Glutamatergic neuron (in vitro differentiated cells): ENCODE measurements at regions not wholly inside any gene's neighbourhood (a gene's known extent, or its start where the extent isn't known, plus 50 kb on each side); places are given as distances from the start of the nearest gene placed in this dataset.

Source experiments
- DNase-seq: peaks from one replicate; pipeline ENCODE4 v3.0.0; 2022
- H3K27ac Mint-ChIP-seq: one replicate; pipeline ENCODE4 v1.8.0; 2020; ENCODE audit warnings: mild to moderate bottlenecking, mixed read lengths, inconsistent platforms; ENCODE audit not compliant: unreplicated experiment
- H3K27me3 Mint-ChIP-seq: one replicate; pipeline ENCODE4 v1.8.0; 2020; ENCODE audit warnings: mild to moderate bottlenecking, moderate library complexity, mixed read lengths, inconsistent platforms; ENCODE audit not compliant: unreplicated experiment
- H3K36me3 Mint-ChIP-seq: one replicate; pipeline ENCODE4 v1.8.0; 2020; ENCODE audit warnings: mild to moderate bottlenecking, mixed read lengths, inconsistent platforms; ENCODE audit not compliant: unreplicated experiment
- H3K4me1 Mint-ChIP-seq: one replicate; pipeline ENCODE4 v1.8.0; 2020; ENCODE audit warnings: mild to moderate bottlenecking, low read depth, mixed read lengths, inconsistent platforms; ENCODE audit not compliant: unreplicated experiment
- H3K4me3 Mint-ChIP-seq: one replicate; pipeline ENCODE4 v1.8.0; 2020; ENCODE audit warnings: mild to moderate bottlenecking, mixed read lengths, inconsistent platforms; ENCODE audit not compliant: unreplicated experiment
- H3K9me3 Mint-ChIP-seq: one replicate; pipeline ENCODE4 v1.8.0; 2020; ENCODE audit warnings: mild to moderate bottlenecking, moderate library complexity, mixed read lengths, inconsistent platforms; ENCODE audit not compliant: unreplicated experiment
- TF ChIP-seq, protein P1 (sequence below): fragments of 200-600 bp; sonication (generic); IDR thresholded peaks from one replicate; pipeline ENCODE4 v1.5.0; 2021; ENCODE audit not compliant: partially characterized antibody, unreplicated experiment

GRCh38 chr5:73357576-73357975, 91.0 kb downstream of the FOXD1 start:
- Mint-ChIP-seq H3K27me3 (peaks cover 2% of the 10 kb centered on the region), H3K27ac (no peak overlapping the region), H3K9me3 (peaks cover 2% of the 10 kb centered on the region), H3K4me1 (no peaks in the 10 kb centered on the region), H3K4me3 (no peak overlapping the region), H3K36me3 (no peaks in the 10 kb centered on the region)
- TF ChIP-seq, protein P1, sequence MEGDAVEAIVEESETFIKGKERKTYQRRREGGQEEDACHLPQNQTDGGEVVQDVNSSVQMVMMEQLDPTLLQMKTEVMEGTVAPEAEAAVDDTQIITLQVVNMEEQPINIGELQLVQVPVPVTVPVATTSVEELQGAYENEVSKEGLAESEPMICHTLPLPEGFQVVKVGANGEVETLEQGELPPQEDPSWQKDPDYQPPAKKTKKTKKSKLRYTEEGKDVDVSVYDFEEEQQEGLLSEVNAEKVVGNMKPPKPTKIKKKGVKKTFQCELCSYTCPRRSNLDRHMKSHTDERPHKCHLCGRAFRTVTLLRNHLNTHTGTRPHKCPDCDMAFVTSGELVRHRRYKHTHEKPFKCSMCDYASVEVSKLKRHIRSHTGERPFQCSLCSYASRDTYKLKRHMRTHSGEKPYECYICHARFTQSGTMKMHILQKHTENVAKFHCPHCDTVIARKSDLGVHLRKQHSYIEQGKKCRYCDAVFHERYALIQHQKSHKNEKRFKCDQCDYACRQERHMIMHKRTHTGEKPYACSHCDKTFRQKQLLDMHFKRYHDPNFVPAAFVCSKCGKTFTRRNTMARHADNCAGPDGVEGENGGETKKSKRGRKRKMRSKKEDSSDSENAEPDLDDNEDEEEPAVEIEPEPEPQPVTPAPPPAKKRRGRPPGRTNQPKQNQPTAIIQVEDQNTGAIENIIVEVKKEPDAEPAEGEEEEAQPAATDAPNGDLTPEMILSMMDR: no peak
- no peak for DNase-seq

GRCh38 chr5:73355108-73355507, 93.5 kb downstream of the FOXD1 start:
- Mint-ChIP-seq H3K4me3 (no peak overlapping the region), H3K27me3 (peaks cover 6% of the 10 kb centered on the region), H3K9me3 (peaks cover 2% of the 10 kb centered on the region), H3K36me3 (no peaks in the 10 kb centered on the region), H3K27ac (no peak overlapping the region), H3K4me1 (no peaks in the 10 kb centered on the region)
- DNase-seq: no peak
- TF ChIP-seq, protein P1: no peak

GRCh38 chr5:73354406-73354805, 94.2 kb downstream of the FOXD1 start:
- TF ChIP-seq, protein P1: no peak
- Mint-ChIP-seq H3K36me3 (peaks cover 3% of the 10 kb centered on the region), H3K27me3 (peaks cover 6% of the 10 kb centered on the region), H3K4me1 (no peaks in the 10 kb centered on the region), H3K27ac (no peak overlapping the region), H3K4me3 (no peak overlapping the region), H3K9me3 (peaks cover 2% of the 10 kb centered on the region)
- DNase-seq: no peak

- peaks cover 10% of the 10 kb centered on the region for H3K36me3 Mint-ChIP-seq
- no peak for DNase-seq
- peaks cover 4% of the 10 kb centered on the region for H3K27me3 Mint-ChIP-seq
- TF ChIP-seq, protein P1: no peak
- H3K4me1 Mint-ChIP-seq: no peaks in the 10 kb centered on the region
- no peak overlapping the region for H3K4me3 Mint-ChIP-seq
- no peaks in the 10 kb centered on the region for H3K9me3 Mint-ChIP-seq
- H3K27ac Mint-ChIP-seq: no peak overlapping the region
Observed at GRCh38 chr5:73352649-73353230, 95.8 kb downstream of the FOXD1 start.

DNA sequence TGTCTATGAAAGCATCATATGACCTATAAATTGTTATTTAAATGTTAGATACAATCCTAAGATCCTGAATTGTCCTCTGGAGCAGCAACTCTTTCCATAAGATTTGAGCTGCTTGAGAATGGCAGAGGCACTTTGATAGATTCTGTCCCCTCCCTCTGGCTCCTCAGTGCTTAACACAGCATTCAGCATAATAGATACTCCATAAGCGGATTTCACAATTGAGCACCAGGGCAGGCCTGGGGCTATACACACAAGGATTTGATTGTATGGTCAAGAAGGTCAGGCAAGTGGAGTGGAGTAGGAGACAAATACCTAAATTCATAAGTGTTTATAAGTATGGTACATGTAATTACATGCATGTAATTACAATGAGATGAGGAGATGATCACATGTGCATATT, 96.3 kb downstream of the FOXD1 start:
- peaks cover 4% of the 10 kb centered on the region for H3K27me3 Mint-ChIP-seq
- no peaks in the 10 kb centered on the region for H3K9me3 Mint-ChIP-seq
- H3K36me3 Mint-ChIP-seq: peaks cover 13% of the 10 kb centered on the region
- H3K4me1 Mint-ChIP-seq: no peaks in the 10 kb centered on the region
- H3K27ac Mint-ChIP-seq: no peak overlapping the region
- no peak for DNase-seq
- TF ChIP-seq, protein P1: no peak
- H3K4me3 Mint-ChIP-seq: no peak overlapping the region
